Medulla oblongata (tissue), 1 donor: ENCODE measurements at regions not wholly inside any gene's neighbourhood (a gene's known extent, or its start where the extent isn't known, plus 50 kb on each side); places are given as distances from the start of the nearest gene placed in this dataset.

Experiments
- DNase-seq: peaks from one replicate; pipeline ENCODE4 v3.0.0-alpha.2; 2015; ENCODE audit errors: extremely low spot score

DNA sequence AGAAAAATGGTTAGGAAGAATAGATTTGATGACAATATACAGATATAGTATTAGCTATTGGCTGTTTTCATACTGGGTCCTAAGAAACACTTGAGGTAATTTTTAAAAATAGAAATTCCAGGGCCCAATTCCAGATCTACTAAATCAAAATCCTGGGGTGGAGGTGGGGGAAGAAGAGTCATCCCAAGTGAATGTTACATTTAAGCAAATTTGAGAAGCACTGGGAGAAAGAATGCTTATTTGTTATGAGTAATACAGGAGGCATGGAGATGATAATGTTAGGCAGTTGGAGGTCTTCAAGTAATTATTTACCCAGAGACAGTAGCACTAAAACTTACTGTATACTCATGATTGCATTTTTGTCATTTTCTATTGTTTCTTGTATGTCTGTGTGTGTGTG lies 93.0 kb upstream of the DAB2 start:
- DNase-seq: no peak

DNA sequence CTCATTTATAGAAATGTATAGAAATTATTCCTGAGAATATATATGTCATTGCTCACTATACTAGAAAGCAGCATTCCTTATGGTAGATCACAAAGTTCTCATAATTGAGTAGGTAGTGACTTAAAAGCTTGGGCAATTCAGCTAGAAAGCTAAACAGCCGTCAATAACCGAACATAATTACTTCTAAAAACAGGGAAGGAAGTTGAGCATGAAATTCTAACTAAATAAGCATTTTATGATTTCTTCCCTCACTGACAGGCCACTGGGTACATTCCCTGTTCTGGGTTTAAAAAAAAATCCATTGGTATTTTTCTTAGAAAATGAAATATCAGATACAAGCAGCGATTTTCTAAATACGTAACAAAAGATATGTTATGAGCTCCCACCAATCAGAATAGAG lies 91.1 kb upstream of the DAB2 start:
- no peak for DNase-seq

DNA sequence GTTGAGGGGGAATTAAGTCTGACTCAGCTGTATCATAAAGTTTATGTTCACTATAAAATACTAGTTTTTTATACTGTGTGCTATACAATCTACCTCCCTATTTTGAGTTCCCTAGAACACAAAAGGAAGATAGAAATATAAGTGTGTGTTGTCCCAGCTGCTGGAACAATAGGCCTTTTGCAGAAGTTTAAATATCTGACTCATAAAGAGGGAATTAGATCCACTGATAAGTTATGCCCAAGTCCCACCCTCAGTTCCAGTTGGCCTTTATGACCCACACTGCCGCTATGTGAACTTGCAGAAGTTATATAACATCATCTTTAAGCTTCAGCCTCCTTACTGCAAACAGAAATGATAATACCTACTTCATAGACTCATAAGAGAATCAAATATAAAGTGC lies 88.5 kb upstream of the DAB2 start:
- no peak for DNase-seq

DNA sequence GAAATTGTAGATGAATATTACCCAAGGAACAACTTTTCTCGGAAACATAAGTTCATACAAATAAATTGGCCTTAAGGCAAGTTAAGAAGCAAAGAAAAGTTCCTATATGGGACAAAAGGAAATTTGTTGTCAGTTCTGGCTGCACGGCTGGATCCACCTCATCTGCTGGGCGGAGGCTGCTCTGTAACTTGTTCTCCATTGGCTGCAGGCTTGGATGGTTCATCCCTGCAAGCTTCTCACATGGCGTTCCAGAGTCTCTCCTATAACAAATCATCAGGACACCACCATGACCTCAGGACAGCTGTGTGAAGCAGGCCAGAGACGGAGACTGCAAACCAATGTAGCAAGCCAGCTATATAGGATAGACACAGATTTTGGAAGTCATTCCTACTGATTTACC lies 81.4 kb upstream of the DAB2 start:
- no peak for DNase-seq

DNA sequence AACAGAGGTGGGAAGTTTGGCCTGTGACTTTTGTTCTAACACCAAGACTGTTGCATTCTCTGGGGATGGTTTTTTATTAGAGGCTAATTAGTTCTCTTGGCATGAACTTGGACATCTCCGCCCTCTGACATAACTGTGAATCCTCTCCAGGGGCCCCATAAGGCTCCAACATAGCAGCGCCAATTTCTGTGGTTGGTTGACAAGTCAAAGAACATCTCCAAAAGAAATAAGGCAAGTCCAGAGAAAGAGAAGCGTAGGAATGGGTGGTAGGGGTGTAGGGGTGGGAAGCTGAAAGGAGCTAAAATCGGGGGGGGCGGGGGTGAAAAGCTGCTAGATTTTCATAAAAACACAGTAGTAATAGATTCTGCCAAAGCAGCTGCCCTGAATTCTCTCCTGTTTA lies 81.0 kb upstream of the DAB2 start:
- DNase-seq: no peak

DNA sequence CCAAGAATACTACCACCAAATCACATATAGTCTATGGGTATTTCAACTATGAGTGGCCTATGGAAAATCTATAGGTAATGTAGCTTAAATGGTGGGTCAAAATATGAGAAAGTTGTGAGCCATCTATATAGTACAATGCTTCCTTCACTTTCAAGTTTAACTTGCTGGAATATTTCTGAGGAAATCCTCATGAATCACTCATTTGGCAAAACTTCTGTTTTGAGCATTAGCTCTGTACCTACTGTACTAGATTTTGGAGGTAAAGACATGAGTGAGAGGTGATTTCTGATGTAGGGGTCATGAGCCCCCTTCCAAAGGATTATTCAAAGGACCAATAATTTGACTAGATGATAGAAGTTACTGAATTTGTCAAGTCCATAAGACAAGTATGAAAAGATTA lies 80.6 kb upstream of the DAB2 start:
- DNase-seq: no peak

DNA sequence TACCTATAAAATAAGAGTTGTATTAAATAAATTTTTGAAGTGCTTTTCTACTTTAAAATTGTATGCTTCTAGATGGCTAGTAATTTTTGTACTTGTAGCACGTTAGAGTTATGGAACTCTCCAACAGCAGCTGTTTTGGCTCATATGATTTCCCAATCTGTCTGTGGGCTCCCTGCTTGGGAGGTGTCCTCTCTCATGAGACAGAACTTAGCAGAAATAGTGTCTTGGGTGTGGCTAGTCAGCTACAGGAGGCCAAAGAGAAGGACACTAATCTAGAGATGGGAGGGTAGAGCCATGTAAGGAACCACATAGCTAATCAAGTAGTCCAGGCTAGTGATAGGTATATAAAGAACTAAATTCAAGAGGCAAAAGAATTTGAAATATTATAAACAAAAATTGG lies 78.4 kb upstream of the DAB2 start:
- no peak for DNase-seq

DNA sequence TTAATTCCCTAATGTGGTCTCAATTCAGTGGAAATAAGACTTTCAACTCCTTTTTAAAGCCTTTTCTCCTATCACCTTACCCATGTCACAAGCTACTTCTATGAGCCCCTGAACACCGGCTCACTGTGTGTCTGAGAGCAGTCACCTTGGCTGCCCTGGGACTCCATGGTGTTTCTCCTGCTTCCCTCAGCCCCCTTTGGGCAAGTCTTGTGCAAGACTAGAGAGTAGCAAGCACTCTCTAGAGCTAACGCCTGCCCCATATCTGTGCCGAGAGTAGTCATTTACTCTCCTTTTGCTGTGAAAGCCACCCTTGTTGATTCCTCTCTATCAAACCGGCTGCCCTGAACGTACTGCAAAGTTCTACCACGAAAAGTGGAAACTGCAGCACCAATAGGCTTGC lies 77.9 kb upstream of the DAB2 start:
- no peak for DNase-seq

DNA sequence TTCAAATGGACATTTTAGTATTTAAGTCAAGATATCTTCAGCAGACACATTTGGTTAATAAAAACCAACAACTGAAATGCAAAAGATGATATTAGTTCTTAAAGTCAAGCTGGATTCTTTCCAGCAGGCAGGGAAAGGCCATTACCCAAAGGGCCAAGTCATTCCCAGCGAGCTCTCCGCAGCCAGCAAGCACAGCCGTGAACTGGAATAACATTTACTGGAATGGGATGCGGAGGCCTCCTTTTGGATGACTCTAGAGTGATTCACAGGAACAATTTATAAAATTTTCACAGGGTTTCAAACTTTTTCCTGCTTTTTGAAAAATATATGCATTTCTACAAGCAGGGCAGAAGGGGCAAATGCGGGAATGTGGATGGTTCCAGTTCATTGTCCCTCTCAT lies 76.6 kb upstream of the DAB2 start:
- DNase-seq: no peak

DNA sequence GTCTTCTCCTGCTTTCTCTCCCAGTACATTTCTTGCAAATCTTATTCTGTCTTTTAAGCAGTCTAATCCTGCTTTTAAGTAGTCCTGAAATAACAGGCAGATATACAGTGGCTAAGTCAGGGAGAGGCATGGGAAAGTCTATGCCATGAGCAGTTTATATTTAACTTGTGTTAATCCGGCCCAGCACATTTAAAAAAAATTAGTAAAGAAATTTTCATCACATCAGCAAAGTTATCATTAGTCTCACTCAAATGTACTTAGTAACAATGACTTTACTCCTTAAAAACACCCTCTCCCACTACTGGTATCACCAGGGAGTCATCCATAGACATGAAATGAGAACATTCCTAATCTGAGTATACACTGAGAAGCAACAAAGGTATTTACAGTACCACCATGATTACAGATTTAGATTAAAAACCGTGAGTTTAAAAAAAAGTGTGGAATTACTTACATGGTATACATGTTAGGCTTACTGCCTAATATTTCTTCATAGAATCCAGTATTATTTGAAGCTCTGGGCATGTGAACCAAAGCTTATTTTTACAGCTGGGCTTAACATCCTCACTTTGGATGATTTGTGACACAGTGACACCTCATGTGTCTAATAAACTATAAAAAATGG lies 75.9 kb upstream of the DAB2 start:
- no peak for DNase-seq

DNA sequence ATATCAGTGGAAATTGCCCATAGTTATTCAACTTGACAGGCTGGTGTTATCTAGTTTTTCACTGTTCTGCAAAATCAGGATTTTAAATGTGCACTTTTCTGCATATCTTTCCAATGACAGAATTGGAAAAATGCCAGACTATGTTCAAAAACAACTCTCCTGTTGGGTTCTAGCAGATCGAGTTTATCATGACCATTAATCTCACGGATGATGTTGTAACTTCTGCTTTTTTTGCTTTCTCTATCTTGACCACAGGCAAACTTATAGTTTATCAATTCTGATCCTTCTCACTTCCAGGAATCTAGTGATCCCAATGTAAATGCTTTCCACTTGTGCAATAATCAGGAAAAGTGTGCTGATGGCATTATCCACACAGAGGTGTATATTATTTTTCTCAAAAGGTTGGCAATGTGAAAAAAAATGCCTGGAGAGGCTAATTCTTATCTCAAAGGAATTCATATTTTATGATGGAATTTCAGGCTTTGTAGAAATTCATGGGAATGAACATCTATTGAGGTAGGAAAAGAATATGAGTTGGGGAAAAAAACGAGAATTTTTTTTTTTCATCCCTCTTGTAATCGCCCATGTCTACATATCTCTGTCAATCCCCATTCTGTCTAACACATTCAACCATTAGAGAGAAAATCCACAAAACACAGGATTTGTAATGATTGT lies 73.6 kb upstream of the DAB2 start:
- no peak for DNase-seq

DNA sequence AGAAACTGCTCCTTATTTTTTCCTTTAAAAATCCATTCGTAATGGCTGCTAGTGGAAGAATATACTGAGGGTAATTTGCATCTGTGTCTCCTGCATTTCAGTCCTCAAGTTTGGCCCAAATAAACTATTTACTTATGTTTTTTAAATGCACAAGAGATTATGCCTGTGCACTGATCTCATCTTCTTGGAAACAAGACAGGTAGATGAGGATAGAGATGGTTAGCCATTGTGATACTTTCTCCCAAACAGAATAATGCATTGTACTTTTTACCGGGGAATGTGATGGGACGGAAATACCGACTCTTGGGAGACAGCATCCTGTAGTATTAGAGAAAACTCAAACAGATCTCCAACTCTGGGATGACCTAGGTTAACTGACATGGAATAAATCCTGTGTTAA lies 72.5 kb upstream of the DAB2 start:
- DNase-seq: no peak

DNA sequence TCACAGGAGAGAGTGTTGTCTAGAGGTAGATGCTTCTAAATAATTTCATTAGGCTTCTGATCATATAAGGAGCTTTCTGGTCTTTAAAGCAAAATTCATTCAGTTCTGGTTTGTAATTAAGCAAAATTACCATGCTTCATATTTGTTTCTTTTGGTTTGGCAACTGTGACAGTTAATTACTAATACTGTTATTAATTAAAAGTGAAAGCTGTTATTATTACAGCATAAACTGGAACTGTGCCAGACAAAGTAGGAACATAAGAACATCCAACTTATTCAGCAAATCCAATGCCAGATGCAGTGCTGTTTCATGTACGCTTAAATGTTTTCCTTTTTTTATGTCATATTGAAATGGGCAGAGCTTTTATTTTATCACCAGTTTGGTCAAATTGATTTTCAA lies 70.4 kb upstream of the DAB2 start:
- DNase-seq: no peak

DNA sequence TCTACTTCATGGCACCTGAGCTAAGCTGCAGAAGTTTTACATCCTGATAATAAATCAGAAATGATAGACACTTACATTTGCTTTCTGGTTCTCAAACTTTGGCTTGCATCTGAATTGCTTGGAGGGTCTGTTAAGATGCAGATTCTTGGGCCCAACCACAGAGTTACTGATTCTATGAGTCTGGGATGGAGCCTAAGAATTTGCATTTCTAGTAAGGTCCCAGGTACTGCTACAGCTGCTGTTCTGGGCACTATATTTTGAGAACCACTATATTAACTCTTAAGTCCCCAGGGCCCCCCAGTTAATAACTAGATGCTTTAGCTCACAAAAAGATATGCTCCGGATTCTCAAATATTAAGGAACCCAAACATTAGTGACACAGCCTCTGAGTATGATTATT lies 69.8 kb upstream of the DAB2 start:
- DNase-seq: no peak

DNA sequence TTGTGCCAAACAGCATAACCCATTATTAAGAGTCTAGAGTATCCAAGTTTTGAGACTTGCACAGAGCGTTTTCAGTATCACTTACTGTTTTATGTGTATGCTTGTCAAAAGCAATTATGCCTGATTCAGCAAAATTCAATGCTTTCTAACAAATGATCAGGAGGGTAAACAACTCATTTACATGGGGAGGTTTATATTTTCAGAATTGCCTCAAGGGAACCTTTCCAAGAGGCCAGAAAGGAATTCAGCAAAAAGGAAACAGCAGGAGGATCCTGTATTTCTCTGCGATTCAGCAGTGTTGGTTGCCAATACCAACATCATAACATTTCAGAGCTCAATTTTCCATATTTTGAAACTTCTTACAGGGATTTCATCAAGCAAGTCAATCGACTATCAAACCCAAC lies 69.3 kb upstream of the DAB2 start:
- no peak for DNase-seq

DNA sequence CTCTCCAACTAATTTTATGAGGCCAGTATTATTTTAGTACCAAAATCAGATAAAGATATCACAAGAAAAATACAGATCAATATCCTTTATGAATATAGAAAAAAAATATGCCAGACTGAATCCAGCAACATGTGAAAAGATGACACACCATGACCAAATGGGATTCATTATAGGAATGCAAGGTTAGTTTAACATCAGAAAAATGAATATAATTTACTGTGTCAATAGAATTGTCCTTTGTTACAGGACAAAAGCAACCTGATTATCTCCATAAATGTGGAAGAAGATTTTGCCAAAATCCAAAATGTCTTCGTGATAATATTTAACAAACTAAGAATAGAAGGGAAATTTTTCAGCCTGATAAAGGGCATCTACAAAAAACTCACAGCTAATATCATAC lies 66.4 kb upstream of the DAB2 start:
- DNase-seq: no peak

DNA sequence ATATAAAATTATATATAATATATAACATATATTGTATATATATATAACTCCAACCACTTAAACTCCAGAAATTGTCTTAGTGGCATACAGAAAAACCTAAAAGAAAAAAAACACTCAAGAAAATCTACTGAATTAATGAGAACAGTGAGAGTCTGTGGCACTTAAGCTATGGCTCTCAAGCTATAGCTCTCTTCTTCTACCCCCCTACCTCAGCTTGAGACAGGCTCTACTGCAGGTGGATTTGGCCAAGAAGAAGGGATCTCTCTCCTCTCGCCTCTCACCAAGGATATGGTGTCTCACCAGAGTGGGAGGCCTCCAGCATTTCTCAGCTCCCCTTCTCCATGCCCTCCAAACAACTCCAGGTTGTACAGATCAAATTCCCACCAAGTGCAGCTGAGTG lies 64.5 kb upstream of the DAB2 start:
- no peak for DNase-seq

DNA sequence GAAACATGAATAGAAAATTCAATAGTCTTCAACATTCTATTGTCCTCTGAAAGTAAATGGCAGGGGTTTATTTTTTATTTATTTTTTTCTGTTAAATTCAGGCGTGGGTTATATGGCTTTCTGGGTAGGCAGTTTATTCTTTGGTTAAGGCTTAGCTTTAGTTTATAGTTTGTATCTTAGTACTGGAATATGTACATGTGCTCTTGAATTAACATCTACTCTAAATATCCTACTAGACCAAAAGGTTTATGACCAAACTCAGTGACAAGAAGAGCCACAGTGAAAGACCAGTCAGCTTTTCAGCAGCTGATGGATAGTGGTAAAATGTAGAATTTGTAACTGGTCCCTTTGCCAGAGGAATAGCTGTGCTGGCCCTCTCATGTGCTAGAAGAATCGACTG lies 62.0 kb upstream of the DAB2 start:
- DNase-seq: no peak

DNA sequence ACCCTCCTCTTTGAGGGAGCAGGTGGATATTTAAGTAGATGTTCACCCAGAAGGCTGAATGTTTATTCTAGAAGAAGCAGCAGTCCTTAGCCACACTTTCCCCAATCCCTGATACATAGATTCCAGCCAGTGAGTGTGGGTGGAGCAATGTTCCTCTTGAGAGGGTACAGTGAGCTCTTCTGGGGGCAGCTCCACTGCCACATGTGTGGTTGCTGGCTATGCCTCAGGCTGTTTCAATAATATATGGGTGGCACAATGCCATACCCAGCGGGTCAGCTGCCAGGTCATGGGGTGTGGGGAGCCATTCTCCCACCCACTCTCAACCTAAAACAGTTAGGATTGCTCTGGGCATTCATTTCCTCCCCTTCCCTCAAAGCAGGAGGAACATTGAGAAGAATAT lies 61.6 kb upstream of the DAB2 start:
- no peak for DNase-seq

DNA sequence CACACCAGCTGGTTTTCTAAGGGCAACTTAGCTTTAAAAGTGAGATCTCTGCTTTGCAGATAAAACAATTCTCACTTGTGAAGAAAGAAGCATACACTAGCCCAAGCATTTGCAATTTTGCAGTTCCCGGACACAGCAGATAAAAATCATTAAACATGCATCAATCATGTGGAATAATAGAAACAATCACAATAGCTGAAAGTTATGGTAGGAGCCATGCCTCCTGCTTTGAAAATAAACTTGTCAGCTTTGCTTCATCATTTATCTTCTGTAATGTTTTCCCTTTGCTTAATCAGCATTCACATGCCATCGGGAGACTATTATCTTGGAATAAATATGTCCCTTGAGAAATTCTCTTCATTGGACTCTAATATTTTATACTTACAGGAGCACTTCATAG lies 60.3 kb upstream of the DAB2 start:
- no peak for DNase-seq

DNA sequence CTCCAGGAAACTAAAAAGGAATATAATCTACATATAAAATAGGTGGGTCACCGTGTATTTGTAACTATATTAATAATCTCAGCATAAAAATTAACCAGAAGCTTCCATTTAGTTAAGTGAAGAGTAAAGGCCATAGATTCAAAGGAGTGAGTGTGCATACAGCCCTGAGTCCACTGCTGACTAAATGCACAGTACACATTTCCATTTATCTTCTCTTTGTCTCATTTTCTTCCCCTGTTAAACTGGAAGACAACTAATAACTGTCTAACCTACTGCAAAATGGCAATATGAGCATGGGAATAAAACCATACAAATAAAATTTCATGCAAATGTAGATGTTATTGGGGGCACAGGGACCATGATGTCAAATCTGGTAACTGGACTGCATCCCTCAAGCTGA lies 59.9 kb upstream of the DAB2 start:
- no peak for DNase-seq

DNA sequence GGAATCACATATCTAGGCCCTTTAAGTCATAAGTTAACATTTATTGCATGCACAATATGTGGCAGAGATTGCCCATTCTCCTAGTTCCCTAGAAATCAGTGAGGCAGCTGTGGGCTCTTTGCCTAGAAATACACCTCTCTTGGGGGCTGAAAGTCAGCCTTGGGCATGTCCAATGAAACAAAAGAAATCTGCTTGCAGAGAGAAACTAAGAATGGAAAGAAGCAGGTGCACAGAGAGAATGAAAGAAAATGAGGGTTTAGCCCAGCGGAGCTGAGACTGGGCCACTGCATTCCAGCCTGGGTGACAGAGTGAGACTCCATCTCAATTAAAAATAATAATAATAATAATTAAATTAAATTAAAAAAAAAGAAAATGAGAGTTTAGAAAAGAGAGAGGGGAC lies 57.3 kb upstream of the DAB2 start:
- DNase-seq: no peak

DNA sequence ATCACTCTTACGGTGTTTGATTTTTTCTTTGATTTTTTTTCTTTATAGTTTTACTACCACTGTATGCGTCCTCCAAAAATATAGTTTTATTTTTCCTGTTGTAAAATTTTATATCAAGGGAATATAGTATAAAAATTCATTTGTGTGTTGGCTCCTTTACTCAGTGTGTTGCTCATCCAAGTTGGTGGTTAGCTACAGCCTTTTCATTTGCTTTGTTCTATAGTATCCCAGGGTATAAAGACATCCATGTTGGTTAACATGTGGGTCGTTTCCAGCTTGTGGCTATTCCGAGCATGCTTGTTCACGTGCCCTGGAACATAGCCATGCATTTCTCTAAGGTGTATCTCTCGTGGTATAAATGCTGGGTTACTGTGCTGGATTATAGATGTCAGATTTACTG lies 54.8 kb upstream of the DAB2 start:
- no peak for DNase-seq

DNA sequence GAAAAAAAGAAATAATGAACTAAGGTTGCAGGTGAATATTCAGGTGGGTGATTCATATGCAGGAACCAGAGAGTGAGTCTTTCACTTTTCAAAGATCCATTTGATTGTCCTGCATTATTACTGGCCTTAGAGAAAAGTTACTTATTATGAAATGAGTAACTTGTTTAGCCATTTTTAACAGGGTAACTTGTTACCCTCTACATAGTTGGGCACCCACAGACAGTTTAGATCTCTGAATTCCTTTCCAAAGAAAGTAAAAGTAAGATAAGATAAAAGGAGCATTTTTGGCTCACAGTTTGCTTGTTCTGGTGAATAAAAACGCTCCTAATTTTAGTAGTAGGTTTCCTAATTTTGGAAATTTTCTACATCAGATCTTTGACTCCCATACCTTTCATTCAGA lies 54.1 kb upstream of the DAB2 start:
- DNase-seq: no peak
